ENCODE measurements at regions not wholly inside any gene's neighbourhood (a gene's known extent, or its start where the extent isn't known, plus 50 kb on each side); places are given as distances from the start of the nearest gene placed in this dataset.

- TF ChIP-seq, protein P1, sequence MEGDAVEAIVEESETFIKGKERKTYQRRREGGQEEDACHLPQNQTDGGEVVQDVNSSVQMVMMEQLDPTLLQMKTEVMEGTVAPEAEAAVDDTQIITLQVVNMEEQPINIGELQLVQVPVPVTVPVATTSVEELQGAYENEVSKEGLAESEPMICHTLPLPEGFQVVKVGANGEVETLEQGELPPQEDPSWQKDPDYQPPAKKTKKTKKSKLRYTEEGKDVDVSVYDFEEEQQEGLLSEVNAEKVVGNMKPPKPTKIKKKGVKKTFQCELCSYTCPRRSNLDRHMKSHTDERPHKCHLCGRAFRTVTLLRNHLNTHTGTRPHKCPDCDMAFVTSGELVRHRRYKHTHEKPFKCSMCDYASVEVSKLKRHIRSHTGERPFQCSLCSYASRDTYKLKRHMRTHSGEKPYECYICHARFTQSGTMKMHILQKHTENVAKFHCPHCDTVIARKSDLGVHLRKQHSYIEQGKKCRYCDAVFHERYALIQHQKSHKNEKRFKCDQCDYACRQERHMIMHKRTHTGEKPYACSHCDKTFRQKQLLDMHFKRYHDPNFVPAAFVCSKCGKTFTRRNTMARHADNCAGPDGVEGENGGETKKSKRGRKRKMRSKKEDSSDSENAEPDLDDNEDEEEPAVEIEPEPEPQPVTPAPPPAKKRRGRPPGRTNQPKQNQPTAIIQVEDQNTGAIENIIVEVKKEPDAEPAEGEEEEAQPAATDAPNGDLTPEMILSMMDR (IDR thresholded peaks at IDR 0.05), result no peak
- TF ChIP-seq POLR2A (IDR thresholded peaks at IDR 0.05), result no peak
- H3K27ac ChIP-seq, result no peak overlapping the region
- ATAC-seq (no peak), DNase-seq (no peak)
- H3K4me1 ChIP-seq, result no peaks in the 10 kb centered on the region
- H3K4me3 ChIP-seq, result no peak overlapping the region
- no peaks in the 10 kb centered on the region for H3K27me3 ChIP-seq
- no peaks in the 10 kb centered on the region for H3K36me3 ChIP-seq
- intact Hi-C loops (cut with DNase I), result no loop called here
- H3K9me3 ChIP-seq, result no peaks in the 10 kb centered on the region
- 89% methylated on average over 3 of the region's 3 CpGs for WGBS (ENCODE audit: insufficient coverage, low coverage, low lambda C conversion rate, missing lambda C conversion rate)
These were observed 448.5 kb downstream of the SOX6 start for GRCh38 chr11:15907806-15908205.

DNA sequence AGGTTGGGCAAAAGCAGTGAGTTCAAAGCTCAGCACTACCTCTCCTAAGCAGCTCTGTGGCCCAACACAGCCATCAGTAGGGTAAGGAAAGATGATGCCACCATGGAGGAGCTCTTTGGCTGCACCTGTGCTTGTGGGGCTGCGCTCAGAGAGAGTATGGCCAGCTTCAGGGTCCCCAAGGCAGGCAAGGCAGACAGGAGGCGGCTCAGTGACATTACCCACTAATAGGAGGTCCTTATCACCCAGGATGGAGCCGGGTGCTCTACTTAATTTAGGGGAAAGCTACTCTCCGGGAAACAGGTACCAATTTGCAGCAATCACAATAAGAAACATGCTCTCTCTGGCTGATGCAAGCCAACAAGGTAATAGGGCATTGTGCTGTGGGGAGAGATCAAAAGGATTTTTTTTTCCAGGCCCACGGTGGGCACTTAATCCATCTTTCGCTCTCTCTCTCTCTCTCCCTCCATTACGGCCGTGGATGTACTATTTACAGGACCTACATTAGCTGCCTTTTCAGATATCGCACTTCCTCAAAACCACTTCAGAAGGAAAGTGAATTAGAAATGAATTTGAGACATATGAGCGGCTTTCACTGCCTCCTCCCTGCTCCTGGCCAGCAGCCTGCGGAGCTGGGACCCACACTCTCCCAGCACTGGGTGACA, 446.3 kb downstream of the SOX6 start:
- ATAC-seq (no peak), DNase-seq (no peak)
- H3K27ac ChIP-seq, result no peak overlapping the region
- no peaks in the 10 kb centered on the region for H3K36me3 ChIP-seq
- TF ChIP-seq POLR2A (IDR thresholded peaks at IDR 0.05), result no peak
- TF ChIP-seq, protein P1 (IDR thresholded peaks at IDR 0.05), result no peak
- no peaks in the 10 kb centered on the region for H3K27me3 ChIP-seq
- intact Hi-C loops (cut with DNase I), result no loop called here
- no peak overlapping the region for H3K4me3 ChIP-seq
- 62% methylated on average over 10 of the region's 11 CpGs for WGBS (ENCODE audit: insufficient coverage, low coverage, low lambda C conversion rate, missing lambda C conversion rate)
- no peaks in the 10 kb centered on the region for H3K9me3 ChIP-seq
- no peaks in the 10 kb centered on the region for H3K4me1 ChIP-seq

- Histone ChIP-seq H3K9me3 (no peaks in the 10 kb centered on the region), H3K27me3 (no peaks in the 10 kb centered on the region), H3K4me1 (no peaks in the 10 kb centered on the region), H3K36me3 (no peaks in the 10 kb centered on the region), H3K4me3 (no peak overlapping the region), H3K27ac (no peak overlapping the region)
- WGBS (ENCODE audit: insufficient coverage, low coverage, low lambda C conversion rate, missing lambda C conversion rate), result 95% methylated on average over 6 of the region's 7 CpGs
- no peak for TF ChIP-seq POLR2A (IDR thresholded peaks at IDR 0.05)
- TF ChIP-seq, protein P1 (IDR thresholded peaks at IDR 0.05), result no peak
- ATAC-seq (no peak), DNase-seq (no peak)
- intact Hi-C loops (cut with DNase I), result no loop called here
These were observed 445.6 kb downstream of the SOX6 start for GRCh38 chr11:15910761-15911160.

- whole genome bisulfite sequencing (ENCODE audit: insufficient coverage, low coverage, low lambda C conversion rate, missing lambda C conversion rate), result 44% methylated on average over 4 of the region's 6 CpGs
- intact Hi-C loops (cut with DNase I), result no loop called here
These were observed 444.8 kb downstream of the SOX6 start for GRCh38 chr11:15911377-15912044.

More at GRCh38 chr11:15911377-15912044, 444.8 kb downstream of the SOX6 start:
- DNase-seq (no peak), ATAC-seq (peak in 2 of 4 donors; percentile 16 to 38)
- H3K4me3 ChIP-seq, result no peak overlapping the region
- no peaks in the 10 kb centered on the region for H3K36me3 ChIP-seq
- H3K27me3 ChIP-seq, result no peaks in the 10 kb centered on the region
- H3K27ac ChIP-seq, result no peak overlapping the region
- no peaks in the 10 kb centered on the region for H3K4me1 ChIP-seq
- H3K9me3 ChIP-seq, result no peaks in the 10 kb centered on the region
- TF ChIP-seq, protein P1 (IDR thresholded peaks at IDR 0.05), result no peak
- TF ChIP-seq POLR2A (IDR thresholded peaks at IDR 0.05), result no peak

Measured in right lobe of liver (tissue), 6 donors.